Medulla oblongata (tissue), 1 donor: ENCODE measurements at regions not wholly inside any gene's neighbourhood (a gene's known extent, or its start where the extent isn't known, plus 50 kb on each side); places are given as distances from the start of the nearest gene placed in this dataset.
"Not testable (repeated sequence)": the region's sequence is repeated elsewhere in the genome, so short reads cannot be mapped to it uniquely, and the experiment has no call there.

Source experiments
- DNase-seq: peaks from one replicate; pipeline ENCODE4 v3.0.0-alpha.2; 2015; ENCODE audit errors: extremely low spot score

- no peak for DNase-seq
Measured at GRCh38 chr2:207363761-207364290, 165.9 kb upstream of the CREB1 start.

GRCh38 chr2:207370646-207371045 is 159.1 kb upstream of the CREB1 start:
- DNase-seq = no peak

- DNase-seq = no peak
Measured at GRCh38 chr2:207371877-207372276, 157.9 kb upstream of the CREB1 start.

- DNase-seq = no peak
Measured at GRCh38 chr2:207372483-207372882, 157.3 kb upstream of the CREB1 start.

GRCh38 chr2:207375207-207375875 is 154.4 kb upstream of the CREB1 start:
- no peak for DNase-seq

GRCh38 chr2:207378620-207379019 is 151.1 kb upstream of the CREB1 start:
- DNase-seq = not testable (repeated sequence)

- DNase-seq = no peak
Measured at GRCh38 chr2:207385076-207385475, 144.7 kb upstream of the CREB1 start.

GRCh38 chr2:207385903-207386302 is 143.9 kb upstream of the CREB1 start:
- no peak for DNase-seq

GRCh38 chr2:207387001-207387571 is 142.7 kb upstream of the CREB1 start:
- DNase-seq = no peak

GRCh38 chr2:207390302-207391095 is 139.3 kb upstream of the CREB1 start:
- DNase-seq = no peak

- no peak for DNase-seq
Measured at GRCh38 chr2:207394203-207394781, 135.5 kb upstream of the CREB1 start.

- no peak for DNase-seq
Measured at GRCh38 chr2:207394812-207395534, 134.8 kb upstream of the CREB1 start.

GRCh38 chr2:207395535-207396251 is 134.1 kb upstream of the CREB1 start:
- no peak for DNase-seq

GRCh38 chr2:207397917-207398655 is 131.7 kb upstream of the CREB1 start:
- no peak for DNase-seq

- peak; percentile 50 for DNase-seq
Measured at GRCh38 chr2:207399301-207399700, 130.5 kb upstream of the CREB1 start.

GRCh38 chr2:207401338-207401737 is 128.4 kb upstream of the CREB1 start:
- no peak for DNase-seq

GRCh38 chr2:207403141-207403540 is 126.6 kb upstream of the CREB1 start:
- no peak for DNase-seq

- DNase-seq = no peak
Measured at GRCh38 chr2:207403950-207404349, 125.8 kb upstream of the CREB1 start.

- no peak for DNase-seq
Measured at GRCh38 chr2:207405150-207405549, 124.6 kb upstream of the CREB1 start.

- DNase-seq = peak; percentile 37
Measured at GRCh38 chr2:207408086-207408794, 121.5 kb upstream of the CREB1 start.
